BJ (cell line): ENCODE measurements at regions not wholly inside any gene's neighbourhood (a gene's known extent, or its start where the extent isn't known, plus 50 kb on each side); places are given as distances from the start of the nearest gene placed in this dataset.
"Not testable (repeated sequence)": the region's sequence is repeated elsewhere in the genome, so short reads cannot be mapped to it uniquely, and the experiment has no call there.

Source experiments
- CTCF ChIA-PET: fragments of 350-600 bp; formaldehyde crosslinking; extraction: SDS; loops from one replicate; lab custom pipeline; 2021; ENCODE audit warnings: antibody characterized with exemption, inconsistent platforms; lab: Yijun Ruan, JAX
- POLR2A ChIA-PET: fragments of 300-600 bp; sonication (Branson Sonifier 250); formaldehyde crosslinking; extraction: SDS; loops from one replicate; lab custom pipeline; 2021; ENCODE audit warnings: antibody characterized with exemption; lab: Charles Lee
- DNase-seq: peaks from one replicate; pipeline ENCODE4 v3.0.0-alpha.2; 2011; ENCODE audit warnings: low read depth
- H3K27me3 ChIP-seq: 2 replicates; pipeline ENCODE4 v1.6.0; 2011; ENCODE audit warnings: low read length; ENCODE audit not compliant: control insufficient read depth, insufficient read depth
- H3K36me3 ChIP-seq: 2 replicates; pipeline ENCODE4 v1.5.1; 2011; ENCODE audit warnings: low read length; ENCODE audit not compliant: control insufficient read depth, insufficient read depth
- H3K4me3 ChIP-seq: 2 replicates; pipeline ENCODE4 v1.5.1; 2011; ENCODE audit warnings: low read depth, mild to moderate bottlenecking, control low read depth, low read length
- CTCF ChIP-seq: IDR thresholded peaks from 2 replicates; pipeline ENCODE4 v1.5.1; 2011; ENCODE audit warnings: low read depth, mild to moderate bottlenecking, control low read depth, inconsistent platforms, low read length, moderate library complexity; ENCODE audit not compliant: insufficient read depth

DNA sequence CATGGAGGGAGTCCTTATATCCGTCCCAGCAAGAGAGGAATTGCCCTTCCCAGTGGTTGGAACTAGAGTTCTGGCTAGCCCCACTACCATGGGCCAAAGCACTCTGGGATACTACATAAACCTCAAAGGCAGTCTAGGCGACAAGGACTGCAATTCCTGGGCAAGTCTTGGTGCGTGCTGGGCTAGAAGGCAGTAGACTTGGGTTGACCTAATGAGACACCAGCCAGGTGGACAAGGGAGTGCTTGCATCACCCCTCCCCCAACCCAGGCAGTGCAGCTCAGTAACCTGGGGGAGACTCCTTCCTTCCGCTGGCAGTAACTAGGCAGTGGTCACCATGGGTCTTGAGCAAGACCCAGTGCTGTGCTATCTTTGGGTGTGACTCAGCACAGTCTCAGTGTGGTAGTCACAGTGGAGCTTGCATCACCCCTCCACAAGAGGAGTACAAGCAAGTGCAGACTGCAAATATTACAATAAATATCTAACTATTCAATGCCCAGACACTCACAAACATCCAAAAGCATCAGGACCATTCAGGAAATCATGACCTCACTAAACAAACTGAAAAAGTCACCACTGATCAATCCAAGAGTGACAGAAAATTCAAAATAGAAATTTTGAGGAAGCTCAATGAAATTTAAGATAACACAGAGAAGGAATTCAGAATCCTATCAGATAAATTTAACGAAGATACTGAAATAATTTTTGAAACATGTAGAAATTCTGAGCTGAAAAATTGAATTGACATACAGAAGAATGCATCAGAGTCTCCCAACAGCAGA is 84.7 kb upstream of the LYPLAL1 start:
- peak; percentile 78 for DNase-seq
- Histone ChIP-seq H3K36me3 (no peaks in the 10 kb centered on the region), H3K4me3 (no peak overlapping the region), H3K27me3 (no peaks in the 10 kb centered on the region; the same call in 1 of the 2 replicates)
- ChIA-PET POLR2A (no interaction called here), CTCF (interaction anchor here (0.6 to 0.9 kb wide), 3 partner anchors 29 to 182 kb away, joined by 3 to 4 read pairs (median 3); no protein-coding TSS in a partner anchor)
- TF ChIP-seq CTCF = no peak

DNA sequence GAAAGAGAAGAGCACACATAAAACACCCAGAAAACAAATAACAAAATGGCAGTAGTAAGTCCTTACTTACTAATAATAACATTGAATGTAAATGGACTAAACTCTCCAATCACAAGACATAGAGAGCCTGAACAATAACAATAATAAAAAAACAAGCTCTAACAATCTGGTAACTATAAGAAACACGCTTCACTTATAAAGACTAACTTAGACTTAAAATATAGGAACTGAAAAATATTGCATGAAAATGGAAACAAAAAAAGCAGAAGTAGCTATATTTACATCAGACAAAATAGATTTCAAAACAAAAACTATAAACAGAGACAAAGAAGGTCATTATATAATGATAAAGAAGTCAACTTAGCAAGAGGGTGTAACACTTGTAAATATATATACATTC is 83.1 kb upstream of the LYPLAL1 start:
- TF ChIP-seq CTCF = no peak
- POLR2A ChIA-PET = interaction anchor here (0.7 kb wide), 1 partner anchor 217 kb away, joined by 4 read pairs; no protein-coding TSS in a partner anchor

DNA sequence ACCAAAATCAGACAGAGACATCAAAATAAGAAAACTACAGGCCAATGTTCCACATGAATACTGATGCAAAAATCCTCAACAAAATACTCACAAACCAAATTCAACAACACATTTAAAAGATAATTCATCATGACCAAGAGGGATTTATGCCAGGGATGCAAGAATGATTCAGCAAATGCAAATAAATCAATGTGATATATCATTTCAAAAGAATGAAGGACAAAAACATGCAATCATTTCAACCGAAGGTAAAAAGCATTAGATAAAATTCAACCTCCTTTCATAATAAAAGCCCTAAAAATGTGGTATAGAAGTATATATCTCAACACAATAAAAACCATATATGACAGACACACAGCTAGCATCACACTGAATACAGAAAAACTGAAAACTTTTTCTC is 81.5 kb upstream of the LYPLAL1 start:
- ChIA-PET CTCF (no interaction called here), POLR2A (no interaction called here)
- H3K36me3 ChIP-seq = no peaks in the 10 kb centered on the region
- H3K27me3 ChIP-seq = no peaks in the 10 kb centered on the region; the same call in 1 of the 2 replicates
- DNase-seq = no peak
- TF ChIP-seq CTCF = no peak
- no peak overlapping the region for H3K4me3 ChIP-seq

More for the DNA sequence above, 83.1 kb upstream of the LYPLAL1 start:
- Histone ChIP-seq H3K36me3 (no peaks in the 10 kb centered on the region), H3K27me3 (no peaks in the 10 kb centered on the region; the same call in 1 of the 2 replicates), H3K4me3 (no peak overlapping the region)
- CTCF ChIA-PET = no interaction called here
- no peak for DNase-seq

- Histone ChIP-seq H3K27me3 (no peaks in the 10 kb centered on the region), H3K36me3 (no peaks in the 10 kb centered on the region), H3K4me3 (no peak overlapping the region)
- TF ChIP-seq CTCF = no peak
- ChIA-PET CTCF (no interaction called here), POLR2A (no interaction called here)
- DNase-seq = no peak
These were observed 74.4 kb upstream of the LYPLAL1 start for GRCh38 chr1:219099307-219099706.

DNA sequence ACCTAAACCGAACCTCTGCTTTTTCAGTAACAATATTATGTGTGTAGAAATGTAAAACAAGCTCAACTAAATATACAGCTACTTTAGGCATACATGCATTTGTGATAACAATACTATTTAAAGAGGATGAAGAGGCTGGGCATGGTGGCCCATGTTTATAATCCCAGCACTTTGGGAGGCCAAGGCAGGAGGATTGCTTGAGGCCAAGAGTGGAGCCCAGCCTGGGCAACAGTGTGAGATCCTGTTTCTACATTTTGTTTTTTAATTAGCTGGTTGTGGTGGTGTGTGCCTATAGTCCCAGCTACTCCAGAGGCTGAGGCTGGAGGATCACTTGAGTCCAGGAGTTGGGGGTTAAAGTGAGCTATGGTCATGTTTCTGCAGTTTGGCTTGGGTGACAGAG is 73.6 kb upstream of the LYPLAL1 start:
- no peaks in the 10 kb centered on the region for H3K27me3 ChIP-seq
- no peaks in the 10 kb centered on the region for H3K36me3 ChIP-seq
- H3K4me3 ChIP-seq = no peak overlapping the region
- DNase-seq = no peak
- CTCF ChIA-PET = no interaction called here
- TF ChIP-seq CTCF = no peak
- POLR2A ChIA-PET = no interaction called here

DNA sequence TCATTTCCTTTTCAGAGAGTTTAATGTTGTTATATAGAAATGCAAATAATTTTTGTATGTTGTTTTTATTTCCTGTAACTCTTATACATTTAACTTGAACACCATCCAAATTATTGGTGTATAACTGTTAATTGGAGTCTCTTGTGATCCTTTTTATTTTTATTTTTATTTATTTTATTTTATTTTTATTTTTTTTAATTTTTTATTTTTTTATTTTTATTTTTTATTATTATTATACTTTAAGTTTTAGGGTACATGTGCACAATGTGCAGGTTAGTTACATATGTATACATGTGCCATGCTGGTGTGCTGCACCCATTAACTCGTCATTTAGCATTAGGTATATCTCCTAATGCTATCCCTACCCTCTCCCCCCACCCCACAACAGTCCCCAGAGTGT is 71.2 kb upstream of the LYPLAL1 start:
- H3K36me3 ChIP-seq, H3K27me3 ChIP-seq, CTCF ChIA-PET, DNase-seq, POLR2A ChIA-PET, H3K4me3 ChIP-seq: not testable (repeated sequence)
